ENCODE measurements at regions not wholly inside any gene's neighbourhood (a gene's known extent, or its start where the extent isn't known, plus 50 kb on each side); places are given as distances from the start of the nearest gene placed in this dataset.

DNA sequence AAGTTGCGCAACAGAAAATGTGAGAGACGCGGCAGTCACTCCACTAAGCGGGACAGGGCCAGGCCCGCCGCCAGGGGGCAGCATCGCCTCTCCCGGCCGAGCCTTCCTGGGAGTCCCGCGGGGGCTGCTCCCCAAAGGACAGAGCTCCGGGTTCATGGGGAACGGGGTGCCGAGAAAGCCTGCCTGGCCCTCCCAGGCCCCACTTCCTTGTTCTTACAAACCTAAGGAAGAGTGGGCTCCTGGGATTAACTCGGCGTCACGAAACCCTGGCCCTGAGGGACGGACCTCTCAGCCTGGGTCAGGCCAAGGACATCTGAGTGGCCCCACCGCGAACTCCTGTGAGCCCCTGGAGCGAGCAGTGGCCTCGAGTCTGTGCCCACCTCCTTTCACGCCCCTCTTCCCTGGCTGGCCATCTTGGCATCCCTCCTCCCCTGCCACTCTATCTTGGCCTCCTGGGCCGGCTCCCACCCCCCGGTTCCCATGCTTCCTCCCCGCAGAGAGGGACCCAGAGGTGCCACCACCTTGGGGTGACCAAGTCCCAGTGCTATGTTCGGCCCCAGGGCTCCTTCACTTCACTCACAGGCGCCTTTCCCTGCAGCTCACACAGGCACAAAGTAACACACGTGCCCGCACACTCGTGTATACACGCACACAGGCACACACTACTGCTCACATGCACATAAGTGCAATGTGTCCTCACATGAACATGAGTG is 99.9 kb upstream of the FGF3 start:
- no peak for DNase-seq

DNA sequence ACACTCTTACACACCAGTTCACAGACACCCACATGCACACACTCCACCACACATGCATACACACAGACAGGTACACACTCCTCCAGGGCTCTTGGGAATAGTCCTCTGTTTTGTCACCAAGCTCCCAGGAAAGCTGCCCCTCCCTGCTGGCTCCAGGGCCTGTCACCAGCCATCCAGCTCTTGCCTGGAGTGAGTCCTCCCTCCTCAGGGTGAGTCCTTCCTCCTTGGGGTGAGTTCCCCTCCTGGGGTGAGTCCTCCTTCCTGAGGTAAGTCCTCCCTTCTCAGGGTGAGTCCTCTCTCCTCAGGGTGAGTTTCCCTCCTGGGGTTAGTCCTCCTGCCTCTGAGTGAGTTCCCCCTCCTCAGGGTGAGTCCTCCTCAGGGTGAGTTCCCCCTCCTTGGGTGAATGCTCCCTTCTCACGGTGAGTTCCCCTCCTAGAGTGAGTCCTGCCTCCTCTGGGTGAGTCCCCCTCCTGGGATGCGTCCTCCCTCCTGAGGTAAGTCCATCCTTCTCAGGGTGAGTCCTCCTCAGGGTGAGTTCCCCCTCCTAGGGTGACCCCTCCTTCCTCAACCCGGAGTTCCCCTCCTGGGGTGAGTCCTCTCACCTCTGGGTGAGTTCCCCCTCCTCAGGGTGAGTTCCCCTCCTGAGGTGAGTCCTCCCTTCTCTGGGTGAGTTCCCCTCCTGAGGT is 100.6 kb upstream of the FGF3 start:
- DNase-seq = no peak

GRCh38 chr11:69920345-69921127 is 101.3 kb upstream of the FGF3 start:
- no peak for DNase-seq

DNA sequence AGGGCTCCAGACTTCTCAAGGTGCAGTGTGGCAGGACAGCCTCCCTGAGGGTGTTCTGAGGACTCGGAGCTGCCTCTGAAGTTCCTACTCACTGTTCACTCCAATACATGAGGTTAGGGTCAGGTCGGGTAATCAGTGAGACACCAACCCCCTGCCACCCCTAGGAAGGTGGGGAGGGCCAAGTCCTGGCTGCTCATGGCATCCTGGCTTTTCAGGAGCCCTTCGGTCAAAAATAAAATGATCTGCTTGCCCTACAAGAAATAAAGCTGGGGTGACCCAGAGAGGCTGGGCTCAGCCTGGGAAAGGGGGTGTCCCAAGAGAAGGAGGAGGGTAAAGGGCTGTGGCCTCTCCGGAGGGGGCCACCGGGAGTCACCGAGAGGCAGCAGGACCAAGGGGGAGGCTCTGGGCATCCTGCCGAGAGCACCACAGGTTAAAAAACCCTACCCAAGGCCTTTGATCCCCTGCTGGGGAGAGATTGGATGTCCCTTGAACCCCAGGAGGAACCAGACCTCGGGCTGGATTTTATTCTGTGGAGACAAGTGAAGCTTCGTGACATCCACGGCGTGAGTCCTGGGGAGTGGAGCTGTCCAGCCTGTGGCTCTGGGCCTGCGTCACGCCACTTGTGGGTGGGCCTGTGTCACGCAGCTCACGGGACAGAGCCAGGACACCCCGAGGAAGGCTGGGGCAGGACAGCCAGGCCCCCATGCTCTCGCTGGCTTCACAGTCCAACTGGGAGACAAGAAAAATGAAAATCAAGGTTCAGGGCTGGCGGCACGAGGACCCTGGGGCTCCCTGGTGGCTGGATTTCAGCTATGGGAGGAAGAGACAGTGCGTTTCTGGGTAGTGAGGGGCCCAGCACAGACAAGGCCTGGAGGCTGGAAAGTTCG is 102.2 kb upstream of the FGF3 start:
- DNase-seq = no peak

GRCh38 chr11:69922015-69922595 is 102.9 kb upstream of the FGF3 start:
- no peak for DNase-seq

- no peak for DNase-seq
Observed at GRCh38 chr11:69922596-69923111, 103.4 kb upstream of the FGF3 start.

GRCh38 chr11:69923196-69923595 is 104.0 kb upstream of the FGF3 start:
- no peak for DNase-seq

GRCh38 chr11:69923641-69924307 is 104.6 kb upstream of the FGF3 start:
- no peak for DNase-seq

DNA sequence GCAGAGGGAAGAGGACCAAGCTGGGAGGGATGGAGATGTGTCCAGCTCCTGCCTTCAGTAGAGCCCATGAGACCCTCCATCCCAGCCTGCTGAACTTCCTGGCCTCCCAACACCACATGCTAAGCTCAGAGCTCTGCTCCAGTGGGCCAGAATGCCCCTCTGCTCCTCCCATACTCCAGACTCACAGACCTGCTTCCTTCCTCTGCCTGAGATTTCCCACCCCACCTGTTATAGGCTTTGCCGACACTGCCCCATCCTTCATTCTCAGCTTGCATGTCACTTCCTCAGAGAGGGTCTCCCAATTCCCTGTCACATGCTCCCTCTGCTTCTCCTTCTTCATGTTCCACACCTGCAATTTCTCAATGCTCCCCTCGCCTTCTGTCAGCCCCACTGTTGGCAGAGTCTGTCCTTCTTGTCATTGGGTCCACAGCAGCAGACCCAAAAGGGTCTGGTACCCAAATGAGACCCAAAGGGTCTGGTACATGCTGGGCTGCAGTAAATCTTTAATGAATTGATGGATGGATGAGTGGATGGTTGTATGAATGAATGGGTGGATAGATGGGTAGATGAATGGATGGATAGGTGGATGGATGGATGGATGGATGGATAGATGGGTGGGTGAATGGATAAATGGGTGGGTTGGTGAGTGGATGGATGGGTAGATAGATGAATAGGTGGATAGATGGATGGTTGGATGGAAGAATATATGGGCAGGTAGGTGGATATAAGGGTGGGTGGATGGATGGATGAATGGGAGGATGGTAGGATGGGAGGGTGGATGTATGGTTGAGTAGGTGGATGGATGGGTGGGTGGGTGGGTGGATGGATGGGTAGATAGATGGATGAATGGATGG is 105.3 kb upstream of the FGF3 start:
- DNase-seq = no peak

DNA sequence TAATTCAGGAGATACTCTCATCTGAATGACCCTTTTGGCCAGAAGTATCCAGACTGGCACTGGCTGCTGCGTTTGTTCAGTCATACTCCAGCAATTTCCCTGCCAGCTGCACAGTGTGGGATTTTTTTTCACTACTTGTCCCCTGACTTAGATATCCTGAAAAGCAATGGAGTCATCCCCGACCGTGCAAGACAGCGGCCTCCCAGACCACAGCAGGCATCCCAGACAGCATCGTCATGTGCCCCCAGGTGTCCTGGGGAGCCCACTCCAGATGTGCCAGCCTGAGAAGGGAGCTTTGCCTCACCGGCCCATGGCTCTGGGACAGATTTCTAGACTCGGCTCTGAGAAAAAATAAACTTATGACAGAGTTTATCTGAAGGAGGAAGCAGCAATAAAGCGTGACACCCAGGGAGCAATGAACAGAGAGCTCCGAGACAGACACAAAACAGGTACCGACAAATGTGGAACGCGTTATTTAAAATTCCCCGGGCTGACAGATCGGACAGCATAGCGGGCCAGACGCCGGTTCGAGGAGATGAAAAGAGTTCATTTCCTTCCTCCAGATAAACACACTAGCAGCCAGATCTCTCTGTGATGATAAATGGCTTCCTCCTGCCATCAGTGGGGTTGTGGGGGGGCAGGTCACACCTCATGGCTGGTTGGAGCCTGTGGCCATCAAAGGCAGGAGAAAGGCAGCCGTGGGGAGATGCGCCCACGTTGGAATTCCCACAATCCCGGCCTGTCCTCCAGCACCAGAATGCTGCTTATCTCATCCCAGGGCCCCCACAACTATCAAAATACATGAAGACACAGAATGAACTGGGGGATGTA is 106.4 kb upstream of the FGF3 start:
- DNase-seq = no peak

DNA sequence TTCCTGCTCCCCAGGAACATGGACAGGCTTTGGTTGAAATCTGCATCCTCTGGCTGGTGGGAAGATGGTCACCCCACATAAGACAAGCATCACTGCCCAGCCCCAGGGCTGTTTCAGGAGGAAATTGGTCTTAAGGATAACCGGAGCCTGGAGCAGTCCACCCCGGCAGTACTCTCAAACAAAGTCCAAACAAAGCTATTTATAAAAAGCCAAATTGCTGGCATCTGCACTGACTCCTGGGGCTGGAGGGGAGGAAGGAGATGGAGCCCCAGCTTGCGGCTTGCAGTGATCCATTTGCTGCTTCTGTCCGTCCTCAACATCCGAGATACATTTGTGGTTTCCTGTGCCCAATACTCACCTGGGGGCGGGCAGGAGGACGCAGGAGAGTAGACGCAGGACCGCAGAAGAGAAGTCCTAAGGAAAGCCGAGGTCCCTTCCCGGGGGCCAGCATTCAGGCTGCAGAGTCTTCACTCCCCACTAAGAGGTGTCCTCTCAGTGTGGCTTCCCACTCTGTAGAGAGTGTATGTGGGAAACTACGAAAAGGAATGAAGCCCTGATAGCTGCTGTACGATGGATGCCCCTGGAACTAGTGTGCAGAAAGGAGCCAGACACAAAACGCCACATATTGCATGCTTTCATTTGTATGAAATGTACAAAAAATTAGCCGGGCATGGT is 107.3 kb upstream of the FGF3 start:
- DNase-seq = no peak

DNA sequence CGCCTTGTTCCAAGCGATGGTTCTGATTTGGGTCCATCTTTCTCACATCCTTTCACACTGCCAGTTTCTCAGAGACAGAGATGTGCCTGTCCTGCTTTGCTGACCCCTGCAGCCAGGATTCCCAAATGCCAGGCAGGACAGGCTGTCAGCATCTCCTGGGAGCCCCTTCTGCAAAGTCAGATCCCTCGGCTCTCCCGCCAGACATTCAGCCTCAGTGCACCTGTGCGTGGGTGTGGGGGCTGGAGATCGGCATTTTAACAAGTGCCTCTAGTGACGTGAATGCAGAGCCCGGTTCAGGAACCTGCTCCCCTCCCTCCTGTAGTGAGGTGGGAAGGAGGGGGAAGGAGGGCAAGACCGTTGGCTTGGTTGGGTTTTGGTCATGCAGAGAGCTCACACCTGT is 108.9 kb upstream of the FGF3 start:
- DNase-seq = no peak

GRCh38 chr11:69928975-69929374 is 109.8 kb upstream of the FGF3 start:
- no peak for DNase-seq

DNA sequence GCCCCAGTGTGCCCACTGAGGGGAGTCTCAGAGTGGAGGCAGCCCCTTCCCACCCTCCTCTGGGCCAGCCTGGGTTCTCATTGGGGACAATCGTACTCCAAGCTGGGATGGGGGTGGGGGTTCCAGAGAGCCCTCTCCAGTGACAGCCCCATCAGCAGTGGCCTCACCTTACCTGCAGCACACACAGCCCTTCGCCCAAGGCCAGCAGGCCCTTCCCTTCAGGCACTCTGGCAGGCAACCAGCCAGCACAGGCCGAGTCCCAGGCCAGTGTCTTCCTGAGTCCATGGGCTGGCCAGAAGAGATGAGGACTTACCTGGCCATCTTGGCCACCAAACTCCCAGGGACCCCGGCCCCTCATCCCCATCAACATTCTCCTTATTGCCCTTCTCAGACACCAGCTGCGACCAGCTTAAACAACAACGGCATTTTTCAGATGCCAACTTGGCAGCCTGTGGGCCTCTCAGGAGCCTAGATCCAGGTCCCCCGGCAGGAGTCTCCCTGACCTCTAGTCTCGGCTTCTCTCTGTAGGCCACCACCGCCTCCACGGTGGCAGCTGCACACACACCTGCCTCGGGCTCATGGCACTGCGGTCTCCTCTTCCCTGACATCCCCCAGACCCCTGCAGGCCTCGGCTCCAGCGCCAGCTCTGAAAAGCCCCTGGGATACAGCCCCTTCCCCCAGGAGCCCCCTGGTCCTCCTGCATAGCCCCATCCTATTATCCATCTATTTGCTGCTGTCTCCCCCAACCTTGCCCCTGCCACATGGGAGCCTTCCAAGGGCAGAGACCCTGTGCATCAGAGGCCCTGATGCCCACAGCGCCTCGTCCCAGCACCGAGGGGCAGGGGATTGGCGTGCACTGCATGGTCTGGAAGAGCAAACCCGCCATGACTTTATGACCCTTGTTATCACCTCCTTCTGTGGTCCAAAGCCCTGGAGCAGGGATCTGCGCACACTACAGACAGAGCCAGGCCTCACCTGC is 111.2 kb upstream of the FGF3 start:
- DNase-seq = no peak

DNA sequence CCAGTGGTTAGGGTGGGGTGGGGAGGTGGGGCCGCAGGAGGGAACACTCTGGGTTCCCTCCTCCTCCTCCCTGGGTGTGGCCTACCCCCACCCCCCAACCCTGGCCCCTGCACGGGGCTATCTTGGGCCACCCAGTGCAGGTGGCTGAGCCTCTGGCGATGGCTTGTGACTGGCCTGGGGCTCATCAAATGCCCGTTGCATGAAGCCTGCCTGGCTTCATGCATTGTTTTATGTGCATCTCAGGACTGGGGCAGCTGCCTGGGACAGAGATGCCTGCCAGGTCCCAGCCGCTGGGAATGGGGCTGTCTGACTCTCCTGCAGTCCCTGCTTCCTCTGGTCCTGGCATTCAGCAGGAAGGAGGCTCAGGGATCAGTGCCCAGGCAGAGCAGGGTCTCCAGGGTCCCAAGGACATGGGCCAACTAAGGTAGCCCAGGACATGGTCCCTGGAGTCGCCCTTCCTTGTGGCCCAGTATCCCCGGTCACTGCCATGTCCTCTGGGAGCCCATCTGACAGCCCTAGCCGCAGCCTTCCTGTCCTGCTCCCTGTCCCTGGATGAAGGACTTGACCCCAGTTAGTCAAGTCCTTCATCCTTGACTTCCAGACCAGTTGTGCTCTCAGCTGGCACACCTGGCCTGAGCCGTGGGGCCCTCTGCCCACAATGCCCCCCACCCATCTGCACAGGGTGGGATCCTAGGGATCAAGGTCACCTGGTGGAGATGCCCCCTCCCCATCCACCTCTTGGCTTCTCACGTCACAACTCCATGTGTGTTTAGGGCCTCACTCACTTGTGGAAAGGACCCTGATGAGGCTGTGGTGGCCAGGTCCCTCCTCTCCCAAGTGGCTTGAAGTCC is 112.1 kb upstream of the FGF3 start:
- DNase-seq = no peak

DNA sequence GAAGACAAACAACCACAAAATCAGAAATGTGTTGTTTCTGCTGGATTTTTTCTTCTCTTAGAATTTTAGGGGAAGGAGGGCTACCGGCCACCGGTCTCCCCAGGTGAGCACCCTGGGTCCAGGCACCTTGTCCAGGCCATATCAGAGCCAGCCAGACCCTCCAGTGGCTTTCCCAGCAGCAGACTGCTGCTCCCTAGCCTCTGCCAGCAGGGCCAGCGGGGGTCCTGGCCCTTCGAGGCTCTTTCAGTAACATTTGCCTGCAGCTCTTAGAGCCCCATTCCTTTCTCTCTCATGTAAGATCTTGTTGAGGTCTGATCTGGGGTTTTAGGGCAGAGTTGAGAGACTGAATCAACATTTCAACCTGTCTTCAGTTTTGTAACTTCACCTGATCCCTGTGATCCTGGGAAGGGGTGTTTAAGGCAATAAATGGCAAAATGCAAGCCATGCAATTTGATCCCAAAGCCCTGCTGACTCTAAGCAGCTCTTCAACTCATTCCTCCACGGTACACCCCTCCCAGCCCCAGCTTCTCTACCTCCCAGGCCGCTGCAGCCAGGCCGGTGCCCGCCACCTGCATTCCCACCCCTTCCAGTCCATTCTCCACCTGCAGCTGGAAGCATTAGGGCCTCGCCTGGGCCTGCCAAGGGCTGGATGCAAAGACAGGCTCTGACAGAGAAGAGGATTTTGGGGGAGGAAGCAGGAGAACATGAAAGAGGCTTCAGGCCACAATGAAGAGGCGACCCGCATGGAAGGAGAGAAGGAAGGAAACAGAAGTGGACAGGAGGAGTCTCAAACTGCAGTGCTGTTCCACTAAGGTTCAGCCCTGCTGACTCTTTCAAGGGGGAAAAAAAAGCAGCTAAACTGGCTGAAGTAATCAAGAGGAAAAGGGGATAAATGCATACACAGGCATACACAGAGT is 113.0 kb upstream of the FGF3 start:
- no peak for DNase-seq
